Activated CD4-positive, alpha-beta memory T cell treated with anti-CD3 and anti-CD28 coated beads for 36 hours (primary cell): ENCODE measurements at regions not wholly inside any gene's neighbourhood (a gene's known extent, or its start where the extent isn't known, plus 50 kb on each side); places are given as distances from the start of the nearest gene placed in this dataset.

Experiments used
- CTCF ChIA-PET: fragments of 350-600 bp; sonication (Branson Sonifier 250); formaldehyde crosslinking; loops from one replicate; lab custom pipeline; 2021; ENCODE audit warnings: antibody characterized with exemption, inconsistent platforms; lab: Charles Lee
- POLR2A ChIA-PET: fragments of 350-600 bp; sonication (Branson Sonifier 250); formaldehyde crosslinking; loops from one replicate; lab custom pipeline; 2021; ENCODE audit warnings: antibody characterized with exemption; lab: Charles Lee
- DNase-seq: peaks from one replicate; pipeline ENCODE4 v3.0.0-alpha.2; 2020
- H3K27ac Mint-ChIP-seq: one replicate; pipeline ENCODE4 v1.8.0; 2021; ENCODE audit warnings: mixed read lengths
- H3K27me3 Mint-ChIP-seq: one replicate; pipeline ENCODE4 v1.8.0; 2021; ENCODE audit warnings: mixed read lengths
- H3K36me3 Mint-ChIP-seq: one replicate; pipeline ENCODE4 v1.8.0; 2021; ENCODE audit warnings: mixed read lengths
- H3K4me1 Mint-ChIP-seq: one replicate; pipeline ENCODE4 v1.8.0; 2021; ENCODE audit warnings: low read depth, mixed read lengths
- H3K4me3 Mint-ChIP-seq: one replicate; pipeline ENCODE4 v1.8.0; 2021; ENCODE audit warnings: mild to moderate bottlenecking, mixed read lengths
- H3K9me3 Mint-ChIP-seq: one replicate; pipeline ENCODE4 v1.8.0; 2021; ENCODE audit warnings: mixed read lengths
- intact Hi-C: fragments of 100-400 bp; cut with micrococcal nuclease; formaldehyde crosslinking; loops from one replicate; pipeline ENCODE4 v1.15.1; 2023

GRCh38 chr3:190252080-190252479 lies 70.2 kb downstream of the CLDN1 start:
- intact Hi-C loops, result no loop called here
- CTCF ChIA-PET, result no interaction called here
- no peak for DNase-seq

GRCh38 chr3:190249414-190249813 lies 72.8 kb downstream of the CLDN1 start:
- H3K27me3 Mint-ChIP-seq, result peaks cover 3% of the 10 kb centered on the region
- H3K4me1 Mint-ChIP-seq, result no peaks in the 10 kb centered on the region
- H3K27ac Mint-ChIP-seq, result no peak overlapping the region
- ChIA-PET CTCF (no interaction called here), POLR2A (no interaction called here)
- intact Hi-C loops, result no loop called here
- no peaks in the 10 kb centered on the region for H3K36me3 Mint-ChIP-seq
- H3K4me3 Mint-ChIP-seq, result no peak overlapping the region
- DNase-seq, result no peak
- peaks cover 23% of the 10 kb centered on the region for H3K9me3 Mint-ChIP-seq

More at GRCh38 chr3:190252080-190252479, 70.2 kb downstream of the CLDN1 start:
- H3K27ac Mint-ChIP-seq, result no peak overlapping the region
- H3K4me3 Mint-ChIP-seq, result no peak overlapping the region
- POLR2A ChIA-PET, result no interaction called here
- no peaks in the 10 kb centered on the region for H3K4me1 Mint-ChIP-seq
- no peaks in the 10 kb centered on the region for H3K9me3 Mint-ChIP-seq
- H3K36me3 Mint-ChIP-seq, result no peaks in the 10 kb centered on the region
- H3K27me3 Mint-ChIP-seq, result peaks cover 3% of the 10 kb centered on the region

- Mint-ChIP-seq H3K27ac (no peak overlapping the region), H3K9me3 (peaks cover 36% of the 10 kb centered on the region), H3K27me3 (peaks cover 2% of the 10 kb centered on the region), H3K36me3 (peaks cover 2% of the 10 kb centered on the region), H3K4me3 (no peak overlapping the region), H3K4me1 (no peaks in the 10 kb centered on the region)
- CTCF ChIA-PET, result no interaction called here
- DNase-seq, result no peak
- POLR2A ChIA-PET, result no interaction called here
- intact Hi-C loops, result no loop called here
These were observed 80.1 kb downstream of the CLDN1 start for GRCh38 chr3:190242147-190242546.

- CTCF ChIA-PET, result no interaction called here
- H3K4me1 Mint-ChIP-seq, result no peaks in the 10 kb centered on the region
These were observed 82.9 kb downstream of the CLDN1 start for GRCh38 chr3:190239325-190239724.

GRCh38 chr3:190238871-190239270 lies 83.4 kb downstream of the CLDN1 start:
- intact Hi-C loops, result no loop called here
- H3K4me3 Mint-ChIP-seq, result no peak overlapping the region
- POLR2A ChIA-PET, result no interaction called here
- no peak overlapping the region for H3K27ac Mint-ChIP-seq
- peaks cover 2% of the 10 kb centered on the region for H3K36me3 Mint-ChIP-seq
- CTCF ChIA-PET, result no interaction called here
- H3K9me3 Mint-ChIP-seq, result peaks cover 11% of the 10 kb centered on the region
- DNase-seq, result no peak
- H3K4me1 Mint-ChIP-seq, result no peaks in the 10 kb centered on the region
- H3K27me3 Mint-ChIP-seq, result peaks cover 7% of the 10 kb centered on the region

More at GRCh38 chr3:190239325-190239724, 82.9 kb downstream of the CLDN1 start:
- H3K4me3 Mint-ChIP-seq, result no peak overlapping the region
- intact Hi-C loops, result no loop called here
- peaks cover 2% of the 10 kb centered on the region for H3K36me3 Mint-ChIP-seq
- DNase-seq, result no peak
- no peak overlapping the region for H3K27ac Mint-ChIP-seq
- H3K9me3 Mint-ChIP-seq, result peaks cover 14% of the 10 kb centered on the region
- H3K27me3 Mint-ChIP-seq, result peaks cover 7% of the 10 kb centered on the region
- POLR2A ChIA-PET, result no interaction called here

- peaks cover 4% of the 10 kb centered on the region for H3K9me3 Mint-ChIP-seq
- POLR2A ChIA-PET, result no interaction called here
- no peak overlapping the region for H3K4me3 Mint-ChIP-seq
- H3K27me3 Mint-ChIP-seq, result peaks cover 8% of the 10 kb centered on the region
- CTCF ChIA-PET, result interaction anchor here (1.1 kb wide), 1 partner anchor 9 kb away, joined by 3 read pairs; no protein-coding TSS in a partner anchor
- H3K36me3 Mint-ChIP-seq, result no peaks in the 10 kb centered on the region
- intact Hi-C loops, result no loop called here
- H3K27ac Mint-ChIP-seq, result no peak overlapping the region
- DNase-seq, result no peak
- peaks cover 2% of the 10 kb centered on the region for H3K4me1 Mint-ChIP-seq
These were observed 87.6 kb downstream of the CLDN1 start for GRCh38 chr3:190234621-190235020.

GRCh38 chr3:190229632-190230424 lies 92.4 kb downstream of the CLDN1 start:
- Mint-ChIP-seq H3K4me3 (no peak overlapping the region), H3K9me3 (no peaks in the 10 kb centered on the region), H3K4me1 (peaks cover 2% of the 10 kb centered on the region), H3K27me3 (peaks cover 8% of the 10 kb centered on the region), H3K27ac (no peak overlapping the region), H3K36me3 (no peaks in the 10 kb centered on the region)
- ChIA-PET POLR2A (no interaction called here), CTCF (no interaction called here)
- DNase-seq, result no peak
- intact Hi-C loops, result loop anchor here (5.0 kb wide), 1 partner anchor 92 kb away; the partner anchor contains the start of gene CLDN1

GRCh38 chr3:190227064-190227463 lies 95.2 kb downstream of the CLDN1 start:
- Mint-ChIP-seq H3K4me1 (peaks cover 2% of the 10 kb centered on the region), H3K27me3 (peaks cover 8% of the 10 kb centered on the region), H3K4me3 (no peak overlapping the region), H3K27ac (no peak overlapping the region), H3K36me3 (no peaks in the 10 kb centered on the region), H3K9me3 (no peaks in the 10 kb centered on the region)
- CTCF ChIA-PET, result no interaction called here
- no peak for DNase-seq
- POLR2A ChIA-PET, result no interaction called here
- intact Hi-C loops, result loop anchor here (5.0 kb wide), 1 partner anchor 95 kb away; the partner anchor contains the start of gene CLDN1

- intact Hi-C loops, result loop anchor here (1.0 to 5.0 kb wide), 3 partner anchors 97 to 472 kb away; partner anchors contain the start of gene CLDN1
- DNase-seq, result no peak
- Mint-ChIP-seq H3K27me3 (peaks cover 10% of the 10 kb centered on the region), H3K36me3 (no peaks in the 10 kb centered on the region), H3K9me3 (peaks cover 4% of the 10 kb centered on the region), H3K4me3 (no peak overlapping the region), H3K4me1 (peaks cover 2% of the 10 kb centered on the region), H3K27ac (no peak overlapping the region)
- ChIA-PET CTCF (interaction anchor here (0.6 to 3.0 kb wide), 10 partner anchors 9 to 472 kb away, joined by 3 to 13 read pairs (median 3); partner anchors contain the start of gene CLDN1), POLR2A (no interaction called here)
These were observed 97.2 kb downstream of the CLDN1 start for GRCh38 chr3:190224863-190225692.

- no peak for DNase-seq
- H3K36me3 Mint-ChIP-seq, result no peaks in the 10 kb centered on the region
- no peaks in the 10 kb centered on the region for H3K4me1 Mint-ChIP-seq
- no peak overlapping the region for H3K4me3 Mint-ChIP-seq
- ChIA-PET POLR2A (no interaction called here), CTCF (interaction anchor here (0.6 to 3.0 kb wide), 8 partner anchors 8 to 473 kb away, joined by 3 to 13 read pairs (median 4); partner anchors contain the start of gene CLDN1)
- H3K27me3 Mint-ChIP-seq, result peaks cover 8% of the 10 kb centered on the region
- intact Hi-C loops, result loop anchor here (2.0 kb wide), 1 partner anchor 472 kb away; no protein-coding TSS in a partner anchor
- H3K9me3 Mint-ChIP-seq, result peaks cover 4% of the 10 kb centered on the region
- no peak overlapping the region for H3K27ac Mint-ChIP-seq
These were observed 97.8 kb downstream of the CLDN1 start for GRCh38 chr3:190224456-190224855.

- no peaks in the 10 kb centered on the region for H3K36me3 Mint-ChIP-seq
- ChIA-PET POLR2A (no interaction called here), CTCF (interaction anchor here (2.2 kb wide), 1 partner anchor 256 kb away, joined by 5 read pairs; no protein-coding TSS in a partner anchor)
- DNase-seq, result no peak
- no peaks in the 10 kb centered on the region for H3K4me1 Mint-ChIP-seq
- H3K27me3 Mint-ChIP-seq, result peaks cover 2% of the 10 kb centered on the region
- no peak overlapping the region for H3K4me3 Mint-ChIP-seq
- intact Hi-C loops, result no loop called here
- no peak overlapping the region for H3K27ac Mint-ChIP-seq
- peaks cover 4% of the 10 kb centered on the region for H3K9me3 Mint-ChIP-seq
These were observed 99.3 kb downstream of the CLDN1 start for GRCh38 chr3:190222916-190223315.

GRCh38 chr3:190222360-190222759 lies 99.9 kb downstream of the CLDN1 start:
- DNase-seq, result no peak
- ChIA-PET CTCF (interaction anchor here (2.2 kb wide), 1 partner anchor 255 kb away, joined by 5 read pairs; no protein-coding TSS in a partner anchor), POLR2A (no interaction called here)
- H3K27ac Mint-ChIP-seq, result no peak overlapping the region
- peaks cover 4% of the 10 kb centered on the region for H3K9me3 Mint-ChIP-seq
- H3K4me1 Mint-ChIP-seq, result no peaks in the 10 kb centered on the region
- intact Hi-C loops, result no loop called here
- peaks cover 2% of the 10 kb centered on the region for H3K27me3 Mint-ChIP-seq
- no peak overlapping the region for H3K4me3 Mint-ChIP-seq
- H3K36me3 Mint-ChIP-seq, result no peaks in the 10 kb centered on the region
